Glutamatergic neuron (in vitro differentiated cells): ENCODE measurements at regions not wholly inside any gene's neighbourhood (a gene's known extent, or its start where the extent isn't known, plus 50 kb on each side); places are given as distances from the start of the nearest gene placed in this dataset.

Source experiments
- DNase-seq: peaks from one replicate; pipeline ENCODE4 v3.0.0; 2022
- H3K27ac Mint-ChIP-seq: one replicate; pipeline ENCODE4 v1.8.0; 2020; ENCODE audit warnings: mild to moderate bottlenecking, mixed read lengths, inconsistent platforms; ENCODE audit not compliant: unreplicated experiment
- H3K27me3 Mint-ChIP-seq: one replicate; pipeline ENCODE4 v1.8.0; 2020; ENCODE audit warnings: mild to moderate bottlenecking, moderate library complexity, mixed read lengths, inconsistent platforms; ENCODE audit not compliant: unreplicated experiment
- H3K36me3 Mint-ChIP-seq: one replicate; pipeline ENCODE4 v1.8.0; 2020; ENCODE audit warnings: mild to moderate bottlenecking, mixed read lengths, inconsistent platforms; ENCODE audit not compliant: unreplicated experiment
- H3K4me1 Mint-ChIP-seq: one replicate; pipeline ENCODE4 v1.8.0; 2020; ENCODE audit warnings: mild to moderate bottlenecking, low read depth, mixed read lengths, inconsistent platforms; ENCODE audit not compliant: unreplicated experiment
- H3K4me3 Mint-ChIP-seq: one replicate; pipeline ENCODE4 v1.8.0; 2020; ENCODE audit warnings: mild to moderate bottlenecking, mixed read lengths, inconsistent platforms; ENCODE audit not compliant: unreplicated experiment
- H3K9me3 Mint-ChIP-seq: one replicate; pipeline ENCODE4 v1.8.0; 2020; ENCODE audit warnings: mild to moderate bottlenecking, moderate library complexity, mixed read lengths, inconsistent platforms; ENCODE audit not compliant: unreplicated experiment
- CTCF ChIP-seq: fragments of 200-600 bp; sonication (generic); IDR thresholded peaks from one replicate; pipeline ENCODE4 v1.5.0; 2021; ENCODE audit not compliant: partially characterized antibody, unreplicated experiment

- Mint-ChIP-seq H3K4me3 (no peak overlapping the region), H3K4me1 (peaks cover 10% of the 10 kb centered on the region), H3K9me3 (peaks cover 3% of the 10 kb centered on the region), H3K27me3 (no peaks in the 10 kb centered on the region), H3K27ac (peak overlapping the region; percentile 55), H3K36me3 (no peaks in the 10 kb centered on the region)
- no peak for TF ChIP-seq CTCF
- DNase-seq: no peak
These were observed 112.6 kb upstream of the LUZP2 start for GRCh38 chr11:24384240-24384639.

DNA sequence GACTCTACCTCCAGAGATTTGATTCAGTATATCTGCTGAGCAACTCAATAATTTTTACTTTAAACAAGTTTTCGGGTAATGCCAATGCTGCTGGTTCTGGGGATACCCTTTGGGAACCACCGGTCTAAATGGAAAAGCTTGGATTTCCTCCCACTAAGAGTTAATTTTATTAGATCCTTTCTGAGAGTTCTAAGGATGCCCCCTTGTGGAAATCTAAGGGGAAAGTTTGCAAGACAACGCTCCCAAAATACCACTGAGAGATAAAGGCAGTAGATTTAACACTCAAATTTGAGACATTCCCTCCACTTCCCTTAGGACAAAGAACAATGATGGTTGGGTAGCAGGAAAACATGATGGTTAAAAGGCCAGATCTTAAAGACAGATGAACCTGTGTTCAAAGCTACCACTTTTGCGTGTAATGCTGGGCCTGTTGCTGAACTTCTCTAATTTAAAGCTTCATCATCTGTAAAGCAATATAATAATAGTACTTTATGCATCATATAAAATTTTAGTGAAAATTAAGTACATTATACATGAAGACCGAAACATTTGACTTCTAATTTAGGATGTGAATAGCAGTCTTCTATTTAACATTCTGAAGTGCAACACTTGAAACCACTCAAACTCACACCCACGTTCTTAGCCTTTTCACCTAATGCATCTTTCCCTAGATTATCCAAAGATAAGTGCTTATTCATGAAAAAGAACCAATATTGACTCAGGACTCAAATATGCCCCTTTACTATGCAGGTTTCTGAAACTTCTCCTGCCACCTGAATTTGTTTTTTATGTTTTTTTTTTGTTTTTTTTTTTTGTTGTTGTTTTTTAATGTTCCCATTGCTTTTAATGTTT, 110.1 kb upstream of the LUZP2 start:
- no peak for DNase-seq
- H3K27ac Mint-ChIP-seq: no peak overlapping the region
- H3K27me3 Mint-ChIP-seq: no peaks in the 10 kb centered on the region
- no peak overlapping the region for H3K4me3 Mint-ChIP-seq
- H3K9me3 Mint-ChIP-seq: peaks cover 3% of the 10 kb centered on the region
- no peaks in the 10 kb centered on the region for H3K36me3 Mint-ChIP-seq
- peak; percentile 62 for TF ChIP-seq CTCF
- H3K4me1 Mint-ChIP-seq: peaks cover 10% of the 10 kb centered on the region

DNA sequence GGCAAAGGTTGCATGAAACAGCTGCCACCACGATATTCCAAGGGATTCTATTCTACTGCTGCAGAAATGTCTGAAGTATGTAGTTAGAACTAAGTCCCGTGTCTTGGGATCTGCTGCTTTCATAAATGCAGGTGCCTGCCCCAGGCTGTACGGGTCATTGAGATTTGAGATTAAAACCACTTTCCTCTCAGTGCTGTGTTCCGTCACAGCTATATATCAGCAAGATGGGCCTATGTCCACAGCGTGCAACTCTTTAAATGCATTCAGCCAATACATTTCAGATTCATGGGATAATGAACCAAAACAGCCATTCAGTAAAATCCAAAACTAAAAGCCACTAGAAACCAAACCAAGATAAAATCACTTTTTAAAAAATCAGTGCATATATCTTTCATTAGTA, 107.3 kb upstream of the LUZP2 start:
- Mint-ChIP-seq H3K4me1 (peaks cover 4% of the 10 kb centered on the region), H3K36me3 (no peaks in the 10 kb centered on the region), H3K9me3 (no peaks in the 10 kb centered on the region), H3K27me3 (no peaks in the 10 kb centered on the region), H3K4me3 (no peak overlapping the region), H3K27ac (no peak overlapping the region)
- no peak for DNase-seq
- no peak for TF ChIP-seq CTCF

DNA sequence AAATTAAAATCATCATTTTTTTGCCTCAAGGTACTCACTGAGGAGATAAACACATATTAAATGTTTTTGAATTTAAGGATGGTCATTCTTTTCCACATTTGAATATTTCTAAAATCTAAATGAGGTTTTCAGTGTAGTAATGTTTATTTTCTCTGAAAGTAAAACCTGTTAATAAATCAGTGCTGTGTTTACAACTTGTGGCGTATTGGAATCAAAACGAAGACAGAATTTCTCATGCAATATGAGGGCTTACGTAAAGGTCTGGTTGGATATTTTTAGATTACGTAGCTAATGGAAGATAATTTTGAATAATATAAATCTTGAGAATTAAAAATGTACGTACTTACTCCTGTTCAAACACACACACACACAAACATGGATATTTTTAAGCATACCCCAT, 106.8 kb upstream of the LUZP2 start:
- H3K9me3 Mint-ChIP-seq: no peaks in the 10 kb centered on the region
- H3K4me1 Mint-ChIP-seq: peaks cover under 1% of the 10 kb centered on the region
- no peak overlapping the region for H3K4me3 Mint-ChIP-seq
- TF ChIP-seq CTCF: no peak
- no peaks in the 10 kb centered on the region for H3K27me3 Mint-ChIP-seq
- DNase-seq: no peak
- H3K36me3 Mint-ChIP-seq: no peaks in the 10 kb centered on the region
- H3K27ac Mint-ChIP-seq: no peak overlapping the region

- no peak overlapping the region for H3K4me3 Mint-ChIP-seq
These were observed 106.1 kb upstream of the LUZP2 start for GRCh38 chr11:24390762-24391161.

More at GRCh38 chr11:24390762-24391161, 106.1 kb upstream of the LUZP2 start:
- Mint-ChIP-seq H3K9me3 (no peaks in the 10 kb centered on the region), H3K36me3 (no peaks in the 10 kb centered on the region), H3K4me1 (no peaks in the 10 kb centered on the region), H3K27ac (no peak overlapping the region), H3K27me3 (no peaks in the 10 kb centered on the region)
- no peak for TF ChIP-seq CTCF
- DNase-seq: no peak
